ENCODE measurements at regions not wholly inside any gene's neighbourhood (a gene's known extent, or its start where the extent isn't known, plus 50 kb on each side); places are given as distances from the start of the nearest gene placed in this dataset.
A peak's percentile ranks its signal among the peaks of the same experiment; 100 is the strongest.

GRCh38 chr7:28292834-28293526, 112.4 kb upstream of the JAZF1 start:
- no peak for DNase-seq (ENCODE audit: low read depth, low spot score)

DNA sequence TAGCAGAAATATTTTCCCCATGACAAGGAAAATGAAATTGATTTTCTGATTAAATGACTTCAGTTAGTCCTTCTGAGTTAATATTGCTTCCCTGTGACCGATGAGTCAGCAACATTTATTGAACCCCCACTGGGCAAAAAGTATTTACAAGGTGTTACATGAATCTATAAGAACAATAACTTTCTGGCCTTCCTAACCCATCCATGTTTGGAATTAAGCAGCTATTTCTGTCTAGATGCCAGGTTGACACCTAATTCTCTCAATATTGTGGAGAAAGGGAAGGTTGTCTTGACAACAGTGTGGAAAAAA, 112.9 kb upstream of the JAZF1 start:
- peak; percentile 28 for DNase-seq (ENCODE audit: low read depth, low spot score)

- DNase-seq (ENCODE audit: low read depth, low spot score), result peak; percentile 52
Observed at GRCh38 chr7:28296571-28297483, 115.5 kb upstream of the CREB5 start.

DNA sequence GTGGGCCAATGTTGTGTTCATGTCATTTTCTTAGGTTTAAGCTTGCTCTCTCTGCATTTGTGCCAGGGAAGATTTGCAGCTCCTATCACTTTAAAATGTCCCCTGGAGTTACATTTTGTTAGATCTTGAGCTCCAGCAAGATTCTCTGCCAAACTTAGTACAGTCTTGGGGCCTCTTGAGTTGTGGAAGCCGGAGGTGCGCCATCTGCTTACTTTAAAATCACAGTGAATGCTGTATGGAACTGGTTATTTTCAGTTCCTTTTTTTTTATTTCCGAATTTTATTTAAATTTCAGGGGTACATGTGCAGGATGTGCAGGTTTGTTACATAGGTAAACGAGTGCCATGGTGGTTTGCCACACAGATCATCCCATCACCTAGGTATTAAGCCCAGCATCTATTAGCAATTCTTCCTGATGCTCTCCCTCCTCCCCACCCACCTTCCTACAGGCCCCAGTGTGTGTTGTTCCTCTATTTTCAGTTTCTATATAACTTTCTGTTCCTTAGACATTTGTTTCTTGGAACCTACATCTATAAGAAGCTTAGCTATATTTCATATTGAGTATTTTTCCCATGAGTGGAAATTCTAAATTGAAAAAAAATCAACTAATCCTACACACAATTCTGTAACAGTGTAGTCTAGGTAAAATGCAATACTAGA, 114.4 kb upstream of the CREB5 start:
- no peak for DNase-seq (ENCODE audit: low read depth, low spot score)

DNA sequence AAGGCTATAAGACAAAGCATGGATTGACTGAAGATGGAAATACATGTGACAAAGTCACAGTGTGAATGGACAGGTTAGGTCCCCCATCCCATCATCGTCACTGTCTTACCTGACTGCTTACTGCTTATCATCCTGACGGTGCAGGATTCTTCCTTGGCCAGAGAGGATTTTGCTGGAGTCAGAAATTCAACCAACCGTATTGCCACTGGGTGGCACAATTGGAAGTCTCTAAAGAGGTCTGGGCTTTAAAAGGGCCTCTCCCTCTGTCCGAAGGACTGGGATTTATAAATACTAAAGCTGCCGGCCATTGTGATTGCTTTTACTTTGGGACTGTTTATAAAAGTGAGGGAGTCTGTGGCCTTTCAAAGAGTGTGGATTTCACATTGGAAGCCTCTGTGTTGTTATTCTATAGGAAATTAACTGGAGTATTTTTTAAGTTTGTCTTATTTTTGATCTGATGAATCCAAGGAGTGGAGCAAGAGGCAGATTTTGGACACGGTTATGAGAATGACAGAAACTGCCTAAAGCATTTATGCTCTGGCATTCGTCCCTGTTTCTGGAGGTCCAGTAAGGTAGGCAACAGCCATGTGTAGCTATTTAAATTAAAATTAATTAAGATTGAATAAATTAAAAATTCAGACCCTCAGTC, 113.3 kb upstream of the CREB5 start:
- peak; percentile 77 for DNase-seq (ENCODE audit: low read depth, low spot score)

GRCh38 chr7:28299556-28299955, 112.8 kb upstream of the CREB5 start:
- DNase-seq (ENCODE audit: low read depth, low spot score), result no peak

DNA sequence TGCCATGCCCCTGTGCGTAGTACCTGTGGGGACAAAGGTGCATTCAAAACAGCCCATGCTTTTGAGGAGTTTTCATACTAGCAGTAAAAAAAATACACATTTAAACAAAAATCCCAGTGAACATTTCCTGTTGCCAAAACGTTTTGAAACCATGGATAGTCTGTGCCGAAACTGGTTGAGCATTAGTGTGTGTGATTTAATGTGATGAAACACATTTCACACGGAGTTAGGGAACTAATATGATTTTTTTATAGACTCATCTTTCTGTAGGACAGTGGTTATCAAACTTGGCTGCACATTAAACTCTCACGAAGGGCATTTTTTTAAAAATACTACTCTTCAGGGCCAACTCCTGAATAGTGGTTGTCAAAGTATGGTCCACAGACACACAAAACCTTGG, 111.8 kb upstream of the CREB5 start:
- DNase-seq (ENCODE audit: low read depth, low spot score), result no peak

DNA sequence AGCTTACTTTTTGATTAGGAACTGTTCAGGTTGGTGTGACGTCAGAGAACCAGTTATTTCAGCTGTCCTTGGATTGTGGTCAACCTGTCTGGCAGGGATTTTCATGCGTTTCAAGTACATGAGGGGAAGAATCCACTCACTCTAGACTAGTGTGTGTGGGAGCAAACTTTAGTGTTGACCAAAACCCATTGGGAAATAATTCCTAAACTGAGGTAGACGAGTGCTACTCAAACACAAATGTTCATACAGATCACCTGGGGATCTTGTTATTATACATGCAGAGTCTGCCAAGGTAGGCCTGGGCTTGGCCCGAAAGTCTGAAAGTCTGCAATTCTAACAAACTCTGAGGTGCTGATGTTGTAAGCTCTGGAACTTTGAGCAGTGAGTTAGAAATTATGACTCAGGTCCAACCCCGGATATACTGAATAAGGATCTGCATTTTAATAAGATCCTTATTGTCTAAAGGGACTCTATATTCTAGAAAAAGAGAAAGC, 111.1 kb upstream of the CREB5 start:
- peak; percentile 42 for DNase-seq (ENCODE audit: low read depth, low spot score)

GRCh38 chr7:28304290-28304689, 108.0 kb upstream of the CREB5 start:
- no peak for DNase-seq (ENCODE audit: low read depth, low spot score)

GRCh38 chr7:28309704-28310459, 102.4 kb upstream of the CREB5 start:
- no peak for DNase-seq (ENCODE audit: low read depth, low spot score)

- no peak for DNase-seq (ENCODE audit: low read depth, low spot score)
Observed at GRCh38 chr7:28310460-28310848, 101.9 kb upstream of the CREB5 start.

GRCh38 chr7:28311670-28312069, 100.6 kb upstream of the CREB5 start:
- DNase-seq (ENCODE audit: low read depth, low spot score), result no peak

- no peak for DNase-seq (ENCODE audit: low read depth, low spot score)
Observed at GRCh38 chr7:28312948-28313347, 99.4 kb upstream of the CREB5 start.

- DNase-seq (ENCODE audit: low read depth, low spot score), result no peak
Observed at GRCh38 chr7:28314841-28315240, 97.5 kb upstream of the CREB5 start.

DNA sequence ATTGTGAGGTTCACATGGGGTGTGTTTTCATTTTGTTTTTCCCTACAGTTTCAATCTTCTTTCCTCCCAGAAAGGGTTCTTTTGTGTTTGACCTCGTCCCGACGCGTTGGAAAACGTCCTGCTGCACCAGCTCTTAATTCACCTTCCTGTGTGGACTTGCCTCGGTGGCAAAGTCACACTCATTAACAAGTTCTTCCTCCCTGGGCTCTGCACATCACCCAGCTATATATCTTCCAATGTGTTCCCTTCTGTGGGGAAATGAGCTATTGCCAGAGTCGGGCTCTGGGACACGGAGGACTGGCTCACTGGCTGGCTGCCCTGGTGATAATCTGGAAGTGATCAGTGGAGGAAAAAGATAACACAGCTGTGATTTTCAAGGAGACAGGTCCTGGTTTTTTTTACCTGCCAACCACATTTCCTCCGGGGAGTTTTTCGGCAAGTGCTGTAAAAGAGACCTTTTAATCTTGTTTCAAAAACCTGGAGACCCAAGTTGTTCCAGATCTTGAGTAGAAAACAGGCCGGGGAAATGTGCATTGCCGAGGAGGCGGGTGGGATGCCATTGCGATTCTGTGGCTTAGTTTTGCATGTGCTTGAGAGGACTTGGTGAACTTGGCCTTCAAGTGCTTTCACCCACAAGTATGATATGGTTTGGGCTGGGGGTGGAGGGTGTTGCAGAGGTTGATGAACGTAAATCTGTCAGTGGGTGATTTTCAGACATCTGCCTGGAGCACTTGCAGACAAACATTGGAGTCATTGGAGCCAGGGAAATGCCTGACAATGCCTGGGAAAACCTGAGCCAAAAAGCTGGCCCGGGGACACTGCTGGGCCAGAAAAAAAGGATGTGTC, 96.5 kb upstream of the CREB5 start:
- peak; percentile 9 for DNase-seq (ENCODE audit: low read depth, low spot score)

- DNase-seq (ENCODE audit: low read depth, low spot score), result peak; percentile 48
Observed at GRCh38 chr7:28316489-28316888, 95.8 kb upstream of the CREB5 start.

GRCh38 chr7:28318101-28318762, 94.1 kb upstream of the CREB5 start:
- DNase-seq (ENCODE audit: low read depth, low spot score), result no peak

DNA sequence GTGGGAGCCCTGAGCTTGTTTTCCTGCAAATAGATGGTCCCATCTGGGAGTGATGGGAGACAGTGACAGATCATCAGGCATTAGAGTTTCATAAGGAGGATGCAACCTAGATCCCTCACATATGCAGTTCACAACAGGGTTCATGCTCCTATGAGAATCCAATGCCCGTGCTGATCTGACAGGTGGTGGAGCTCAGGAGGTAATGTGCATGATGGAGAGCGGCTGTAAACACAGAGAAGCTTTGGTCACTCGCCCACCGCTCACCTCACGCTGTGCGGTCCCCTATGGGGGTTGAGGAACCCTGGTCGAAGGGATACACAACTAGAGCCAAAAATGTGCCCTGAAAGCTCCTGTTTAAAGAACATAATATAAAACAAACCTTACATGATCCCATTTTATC, 88.5 kb upstream of the CREB5 start:
- DNase-seq (ENCODE audit: low read depth, low spot score), result no peak

DNA sequence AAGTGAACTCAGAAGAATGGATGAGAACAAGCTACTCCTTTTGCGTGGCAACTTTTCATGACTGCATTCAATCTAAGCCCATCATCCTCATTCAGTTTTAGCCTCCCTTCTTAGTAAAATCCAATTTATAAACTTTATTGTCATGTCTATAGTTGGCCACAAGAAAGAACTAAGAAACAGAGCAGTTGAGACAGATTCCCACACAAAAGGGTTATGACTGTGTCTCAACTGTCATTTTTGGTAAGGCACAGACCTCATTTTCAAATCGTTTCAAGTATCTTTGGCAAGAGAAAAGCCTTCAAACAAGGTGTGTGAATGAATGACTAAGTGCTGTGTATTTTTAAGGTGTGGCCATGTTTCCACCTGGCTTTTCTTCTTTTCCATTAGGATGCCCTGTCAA, 84.2 kb upstream of the CREB5 start:
- DNase-seq (ENCODE audit: low read depth, low spot score), result no peak
